Stromal cell of bone marrow (primary cell): ENCODE measurements at regions not wholly inside any gene's neighbourhood (a gene's known extent, or its start where the extent isn't known, plus 50 kb on each side); places are given as distances from the start of the nearest gene placed in this dataset.

Experiments
- DNase-seq: peaks from one replicate; pipeline ENCODE4 v3.0.0-alpha.2; 2012; ENCODE audit warnings: low read depth

GRCh38 chr2:220051716-220052115, 424.3 kb downstream of the SLC4A3 start:
- DNase-seq, result no peak

GRCh38 chr2:220053919-220054318, 426.5 kb downstream of the SLC4A3 start:
- DNase-seq, result no peak

GRCh38 chr2:220057391-220057790, 430.0 kb downstream of the SLC4A3 start:
- no peak for DNase-seq

- no peak for DNase-seq
Observed at GRCh38 chr2:220057916-220058315, 430.5 kb downstream of the SLC4A3 start.

GRCh38 chr2:220064111-220065030, 436.9 kb downstream of the SLC4A3 start:
- no peak for DNase-seq

GRCh38 chr2:220065581-220065980, 438.2 kb downstream of the SLC4A3 start:
- DNase-seq, result no peak

GRCh38 chr2:220068846-220069245, 441.4 kb downstream of the SLC4A3 start:
- no peak for DNase-seq

GRCh38 chr2:220070349-220070748, 442.9 kb downstream of the SLC4A3 start:
- DNase-seq, result no peak

- DNase-seq, result no peak
Observed at GRCh38 chr2:220071696-220072095, 444.3 kb downstream of the SLC4A3 start.

- DNase-seq, result no peak
Observed at GRCh38 chr2:220072669-220073220, 445.3 kb downstream of the SLC4A3 start.

GRCh38 chr2:220075835-220076234, 448.4 kb downstream of the SLC4A3 start:
- DNase-seq, result no peak

GRCh38 chr2:220076734-220077133, 449.3 kb downstream of the SLC4A3 start:
- DNase-seq, result peak; percentile 78

- peak; percentile 84 for DNase-seq
Observed at GRCh38 chr2:220077488-220077887, 450.1 kb downstream of the SLC4A3 start.

- DNase-seq, result peak; percentile 85
Observed at GRCh38 chr2:220078439-220078838, 451.0 kb downstream of the SLC4A3 start.

- DNase-seq, result no peak
Observed at GRCh38 chr2:220079595-220079994, 452.2 kb downstream of the SLC4A3 start.

- DNase-seq, result no peak
Observed at GRCh38 chr2:220081171-220081570, 453.7 kb downstream of the SLC4A3 start.

- DNase-seq, result peak; percentile 61
Observed at GRCh38 chr2:220090050-220090449, 462.6 kb downstream of the SLC4A3 start.

- DNase-seq, result no peak
Observed at GRCh38 chr2:220096406-220096805, 469.0 kb downstream of the SLC4A3 start.

- DNase-seq, result no peak
Observed at GRCh38 chr2:220101980-220102379, 474.6 kb downstream of the SLC4A3 start.

GRCh38 chr2:220103596-220103995, 476.2 kb downstream of the SLC4A3 start:
- DNase-seq, result no peak

- peak; percentile 48 for DNase-seq
Observed at GRCh38 chr2:220104871-220105351, 477.5 kb downstream of the SLC4A3 start.

- DNase-seq, result no peak
Observed at GRCh38 chr2:220106065-220106464, 478.6 kb downstream of the SLC4A3 start.

GRCh38 chr2:220107380-220107791, 480.0 kb downstream of the SLC4A3 start:
- DNase-seq, result no peak
